Prostate gland (tissue), 2 donors: ENCODE measurements at regions not wholly inside any gene's neighbourhood (a gene's known extent, or its start where the extent isn't known, plus 50 kb on each side); places are given as distances from the start of the nearest gene placed in this dataset.
"Not testable (repeated sequence)": the region's sequence is repeated elsewhere in the genome, so short reads cannot be mapped to it uniquely, and the experiment has no call there.

Source experiments
- DNase-seq: peaks from one replicate; pipeline ENCODE4 v3.0.0-alpha.2; 2019; ENCODE audit warnings: low spot score
- H3K27ac ChIP-seq, 2 donors: fragments of 200-600 bp; sonication (generic); 2 replicates each; pipeline ENCODE4 v1.5.1; 2017 to 2019
- H3K27me3 ChIP-seq: fragments of 200-600 bp; sonication (generic); replicated peaks from 2 replicates; pipeline ENCODE4 v1.5.1; 2019; ENCODE audit not compliant: insufficient read depth
- H3K36me3 ChIP-seq, 2 donors: fragments of 200-600 bp; sonication (generic); 1 replicate in 1 of 2; 2 replicates in 1 of 2; pipeline versions ENCODE4 v1.5.1 to v1.8.1; 2017 to 2019
- H3K4me1 ChIP-seq: fragments of 200-600 bp; sonication (generic); replicated peaks from 2 replicates; pipeline ENCODE4 v1.5.1; 2019
- H3K4me3 ChIP-seq, 2 donors: fragments of 200-600 bp; sonication (generic); 2 replicates each; pipeline ENCODE4 v1.5.1; 2017 to 2019
- H3K9me3 ChIP-seq: fragments of 200-600 bp; sonication (generic); 2 replicates; pipeline ENCODE4 v1.5.1; 2017
- POLR2A ChIP-seq: fragments of 450-650 bp; IDR thresholded peaks from one replicate; pipeline ENCODE4 v1.6.1; 2016; ENCODE audit warnings: antibody characterized with exemption, mild to moderate bottlenecking
- POLR2AphosphoS5 ChIP-seq: sonication (generic); formaldehyde crosslinking; IDR thresholded peaks from one replicate; pipeline ENCODE4 v1.6.1; 2017; ENCODE audit warnings: antibody characterized with exemption
- WGBS: methylation state at CpG from one replicate; pipeline ENCODE4 v1.1.5; 2018; 5-methylcytosine and 5-hydroxymethylcytosine counted together
- intact Hi-C: fragments of 100-400 bp; cut with DNase I; formaldehyde crosslinking; loops from one replicate; pipeline ENCODE4 v1.14.2; 2022
- TF ChIP-seq, protein P1 (sequence below), 4 experiments: fragments of 200-600 bp in 2 of 4; fragments of 450-650 bp in 2 of 4; sonication (generic) in 2 of 4; IDR thresholded peaks; 1 replicate in 3 of 4; 2 replicates in 1 of 4; pipeline ENCODE4 v1.5.1; 2016 to 2019; ENCODE audit warnings: antibody characterized with exemption in 4 of 4, mild to moderate bottlenecking in 2 of 4, moderate library complexity in 2 of 4

DNA sequence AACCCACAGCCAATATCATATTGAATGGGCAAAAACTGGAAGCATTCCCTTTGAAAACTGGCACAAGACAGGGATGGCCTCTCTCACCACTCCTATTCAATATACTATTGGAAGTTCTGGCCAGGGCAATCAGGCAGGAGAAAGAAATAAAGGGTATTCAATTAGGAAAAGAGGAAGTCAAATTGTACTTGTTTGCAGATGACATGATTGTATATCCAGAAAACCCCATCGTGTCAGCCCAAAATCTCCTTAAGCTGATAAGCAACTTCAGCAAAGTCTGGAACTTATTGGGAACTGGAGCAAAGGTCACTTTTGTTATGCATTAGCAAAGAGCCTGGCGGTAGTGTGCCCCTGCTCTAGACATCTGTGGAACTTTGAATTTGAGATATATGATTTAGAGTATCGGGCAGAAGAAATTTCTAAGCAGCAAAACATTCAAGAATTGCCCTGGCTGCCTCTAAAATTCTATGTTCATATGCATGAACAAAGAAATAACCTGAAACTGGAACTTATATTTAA lies 53.4 kb upstream of the PSMA1 start:
- H3K4me3 ChIP-seq, H3K9me3 ChIP-seq, H3K36me3 ChIP-seq, DNase-seq, intact Hi-C loops, H3K4me1 ChIP-seq, H3K27ac ChIP-seq, H3K27me3 ChIP-seq: not testable (repeated sequence)
- WGBS: 82% methylated on average over 3 of the region's 3 CpGs

DNA sequence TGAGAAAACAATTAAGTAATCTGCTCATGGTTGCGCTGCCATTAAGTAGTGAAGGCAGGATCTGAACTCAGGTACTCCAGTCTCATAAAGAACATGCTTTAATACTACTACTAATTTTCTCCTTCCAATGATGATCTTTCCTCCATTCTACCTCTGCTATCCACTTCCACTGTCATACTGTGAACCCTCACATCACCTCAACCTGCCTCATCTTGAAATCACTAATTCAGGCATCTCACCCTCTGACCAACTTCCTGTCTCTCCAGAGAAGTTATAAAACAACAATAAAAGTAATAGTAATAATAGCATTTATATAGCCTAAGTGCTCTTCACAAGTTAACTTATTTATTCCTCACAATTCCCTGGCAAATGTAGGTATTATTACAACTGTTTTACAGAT lies 57.1 kb upstream of the PSMA1 start:
- intact Hi-C loops: no loop called here
- H3K27me3 ChIP-seq: no peaks in the 10 kb centered on the region
- no peak for DNase-seq
- H3K9me3 ChIP-seq: no peaks in the 10 kb centered on the region
- no peaks in the 10 kb centered on the region for H3K36me3 ChIP-seq
- H3K4me3 ChIP-seq: no peak overlapping the region
- TF ChIP-seq POLR2AphosphoS5: no peak
- no peak for TF ChIP-seq POLR2A
- TF ChIP-seq, protein P1, sequence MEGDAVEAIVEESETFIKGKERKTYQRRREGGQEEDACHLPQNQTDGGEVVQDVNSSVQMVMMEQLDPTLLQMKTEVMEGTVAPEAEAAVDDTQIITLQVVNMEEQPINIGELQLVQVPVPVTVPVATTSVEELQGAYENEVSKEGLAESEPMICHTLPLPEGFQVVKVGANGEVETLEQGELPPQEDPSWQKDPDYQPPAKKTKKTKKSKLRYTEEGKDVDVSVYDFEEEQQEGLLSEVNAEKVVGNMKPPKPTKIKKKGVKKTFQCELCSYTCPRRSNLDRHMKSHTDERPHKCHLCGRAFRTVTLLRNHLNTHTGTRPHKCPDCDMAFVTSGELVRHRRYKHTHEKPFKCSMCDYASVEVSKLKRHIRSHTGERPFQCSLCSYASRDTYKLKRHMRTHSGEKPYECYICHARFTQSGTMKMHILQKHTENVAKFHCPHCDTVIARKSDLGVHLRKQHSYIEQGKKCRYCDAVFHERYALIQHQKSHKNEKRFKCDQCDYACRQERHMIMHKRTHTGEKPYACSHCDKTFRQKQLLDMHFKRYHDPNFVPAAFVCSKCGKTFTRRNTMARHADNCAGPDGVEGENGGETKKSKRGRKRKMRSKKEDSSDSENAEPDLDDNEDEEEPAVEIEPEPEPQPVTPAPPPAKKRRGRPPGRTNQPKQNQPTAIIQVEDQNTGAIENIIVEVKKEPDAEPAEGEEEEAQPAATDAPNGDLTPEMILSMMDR (IDR thresholded peaks at IDR 0.05): no peak
- H3K4me1 ChIP-seq: no peaks in the 10 kb centered on the region
- WGBS: 100% methylated on average over 1 of the region's 1 CpG
- no peak overlapping the region for H3K27ac ChIP-seq

DNA sequence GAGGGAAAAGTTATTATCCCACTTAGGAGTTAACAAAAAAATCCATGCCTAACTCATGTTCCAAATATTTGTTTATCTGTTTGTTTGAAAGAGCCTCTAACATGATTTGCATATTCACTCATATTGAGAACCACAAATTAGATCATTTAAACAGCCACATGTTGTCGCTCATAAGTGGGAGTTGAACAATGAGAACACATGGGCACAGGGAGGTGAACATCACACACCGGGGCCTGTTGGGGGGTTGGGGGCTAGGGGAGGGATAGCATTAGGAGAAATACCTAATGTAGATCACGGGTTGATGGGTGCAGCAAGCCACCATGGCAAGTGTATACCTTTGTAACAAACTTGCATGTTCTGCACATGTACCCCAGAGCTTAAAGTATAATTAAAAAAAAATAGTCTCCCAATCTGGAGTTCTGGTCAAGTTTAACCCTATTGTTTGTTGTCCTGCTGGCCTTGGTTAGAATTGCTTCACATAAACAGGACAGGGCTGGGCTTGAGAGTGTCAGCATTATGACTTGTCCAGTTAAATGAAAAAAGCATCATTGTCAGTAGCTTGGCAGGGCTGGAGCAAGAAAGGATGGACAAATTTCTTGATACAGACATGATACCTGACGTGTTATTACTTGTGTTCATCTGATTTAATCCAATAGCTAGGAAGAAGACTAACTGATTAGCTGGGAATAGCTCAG lies 57.8 kb upstream of the PSMA1 start:
- TF ChIP-seq POLR2A: no peak
- TF ChIP-seq, protein P1 (IDR thresholded peaks at IDR 0.05): no peak
- no peak for TF ChIP-seq POLR2AphosphoS5
- H3K4me1 ChIP-seq: no peaks in the 10 kb centered on the region
- no peak overlapping the region for H3K27ac ChIP-seq

DNA sequence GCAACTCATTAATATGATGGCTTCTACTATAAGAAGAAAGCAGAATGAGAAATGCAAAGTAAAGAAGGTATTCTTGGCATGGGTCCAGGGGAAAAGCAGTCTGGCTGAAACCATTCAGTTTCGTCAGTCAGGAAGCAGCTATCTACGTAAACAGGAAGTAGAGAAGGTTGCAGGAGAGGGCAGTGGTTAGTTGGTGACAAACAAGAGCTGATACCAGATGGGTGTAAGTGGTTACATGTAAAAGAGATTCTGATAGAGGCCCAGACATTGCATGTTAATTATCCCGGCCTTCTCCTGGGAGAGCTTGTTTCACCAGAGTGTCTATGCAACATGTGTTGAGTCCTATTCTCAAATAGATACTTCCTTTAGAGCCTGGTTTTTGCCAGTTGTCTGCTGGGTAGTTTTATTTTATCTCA lies 58.4 kb upstream of the PSMA1 start:
- no peaks in the 10 kb centered on the region for H3K36me3 ChIP-seq
- peak; percentile 8 for DNase-seq
- TF ChIP-seq, protein P1 (IDR thresholded peaks at IDR 0.05): no peak
- TF ChIP-seq POLR2AphosphoS5 (peak; percentile 31), POLR2A (no peak)
- WGBS: 61% methylated on average over 3 of the region's 3 CpGs
- intact Hi-C loops: no loop called here
- no peak overlapping the region for H3K27ac ChIP-seq
- no peaks in the 10 kb centered on the region for H3K27me3 ChIP-seq
- no peaks in the 10 kb centered on the region for H3K4me1 ChIP-seq
- H3K4me3 ChIP-seq: no peak overlapping the region
- no peaks in the 10 kb centered on the region for H3K9me3 ChIP-seq

More for the DNA sequence above, 57.8 kb upstream of the PSMA1 start:
- intact Hi-C loops: no loop called here
- 93% methylated on average over 4 of the region's 4 CpGs for WGBS
- H3K36me3 ChIP-seq: no peaks in the 10 kb centered on the region
- H3K27me3 ChIP-seq: no peaks in the 10 kb centered on the region
- no peak for DNase-seq
- no peak overlapping the region for H3K4me3 ChIP-seq
- no peaks in the 10 kb centered on the region for H3K9me3 ChIP-seq

DNA sequence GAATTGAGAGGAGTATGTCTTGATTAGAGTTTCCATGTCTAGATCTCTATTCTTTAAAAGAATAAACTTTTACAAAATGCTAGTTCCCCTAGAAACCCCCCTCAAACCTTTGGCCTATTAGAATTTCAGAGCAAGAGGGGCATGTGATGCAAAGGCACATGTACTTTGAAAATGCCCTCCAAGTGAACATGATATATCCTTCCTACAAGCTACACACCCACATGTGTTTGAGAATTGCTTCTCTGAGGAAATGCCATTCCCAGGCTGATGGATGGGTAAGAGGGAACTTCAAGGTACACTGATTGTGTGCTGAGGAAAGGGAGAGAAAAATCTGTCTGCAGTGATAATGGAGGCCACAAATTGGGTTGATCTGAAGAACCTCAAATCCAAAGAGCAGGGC lies 59.5 kb upstream of the PSMA1 start:
- Histone ChIP-seq H3K27ac (no peak overlapping the region), H3K4me3 (no peak overlapping the region), H3K36me3 (no peaks in the 10 kb centered on the region), H3K4me1 (no peaks in the 10 kb centered on the region), H3K27me3 (no peaks in the 10 kb centered on the region), H3K9me3 (no peaks in the 10 kb centered on the region)
- no peak for TF ChIP-seq POLR2A
- TF ChIP-seq POLR2AphosphoS5: no peak
- TF ChIP-seq, protein P1 (IDR thresholded peaks at IDR 0.05): no peak
- DNase-seq: no peak
- intact Hi-C loops: no loop called here
